GM19395 (cell line): ENCODE measurements at regions not wholly inside any gene's neighbourhood (a gene's known extent, or its start where the extent isn't known, plus 50 kb on each side); places are given as distances from the start of the nearest gene placed in this dataset.

ENCODE experiments used
- ATAC-seq: cut with Tn5 transposase; IDR thresholded peaks from one replicate; pipeline ENCODE4 v1.9.1; 2021; ENCODE audit warnings: mild to moderate bottlenecking, moderate library complexity; ENCODE audit not compliant: unreplicated experiment

- no peak for ATAC-seq
Observed at GRCh38 chr10:107809889-107810288, 645.4 kb upstream of the SORCS1 start.

GRCh38 chr10:107807836-107808235 is 643.3 kb upstream of the SORCS1 start:
- ATAC-seq = no peak

- ATAC-seq = no peak
Observed at GRCh38 chr10:107806026-107806425, 641.5 kb upstream of the SORCS1 start.

- ATAC-seq = no peak
Observed at GRCh38 chr10:107803546-107803945, 639.0 kb upstream of the SORCS1 start.

- no peak for ATAC-seq
Observed at GRCh38 chr10:107800061-107800460, 635.6 kb upstream of the SORCS1 start.

- no peak for ATAC-seq
Observed at GRCh38 chr10:107790271-107790670, 625.8 kb upstream of the SORCS1 start.

- ATAC-seq = no peak
Observed at GRCh38 chr10:107771066-107771465, 606.6 kb upstream of the SORCS1 start.

GRCh38 chr10:107767185-107767584 is 602.7 kb upstream of the SORCS1 start:
- ATAC-seq = peak; percentile 52

- no peak for ATAC-seq
Observed at GRCh38 chr10:107754814-107755213, 590.3 kb upstream of the SORCS1 start.

GRCh38 chr10:107749235-107749634 is 584.7 kb upstream of the SORCS1 start:
- ATAC-seq = no peak

GRCh38 chr10:107747851-107748250 is 583.3 kb upstream of the SORCS1 start:
- no peak for ATAC-seq

- ATAC-seq = no peak
Observed at GRCh38 chr10:107741971-107742370, 577.5 kb upstream of the SORCS1 start.

GRCh38 chr10:107740962-107741690 is 576.6 kb upstream of the SORCS1 start:
- no peak for ATAC-seq

GRCh38 chr10:107739951-107740350 is 575.4 kb upstream of the SORCS1 start:
- ATAC-seq = no peak

- ATAC-seq = no peak
Observed at GRCh38 chr10:107733328-107734130, 569.0 kb upstream of the SORCS1 start.

- no peak for ATAC-seq
Observed at GRCh38 chr10:107732045-107732444, 567.5 kb upstream of the SORCS1 start.

GRCh38 chr10:107728807-107729206 is 564.3 kb upstream of the SORCS1 start:
- peak; percentile 84 for ATAC-seq

- ATAC-seq = no peak
Observed at GRCh38 chr10:107727767-107728317, 563.3 kb upstream of the SORCS1 start.

- no peak for ATAC-seq
Observed at GRCh38 chr10:107718864-107719263, 554.4 kb upstream of the SORCS1 start.

GRCh38 chr10:107717046-107717445 is 552.5 kb upstream of the SORCS1 start:
- ATAC-seq = no peak

GRCh38 chr10:107715565-107715964 is 551.1 kb upstream of the SORCS1 start:
- ATAC-seq = no peak

- no peak for ATAC-seq
Observed at GRCh38 chr10:107708981-107709380, 544.5 kb upstream of the SORCS1 start.
